ENCODE measurements at regions not wholly inside any gene's neighbourhood (a gene's known extent, or its start where the extent isn't known, plus 50 kb on each side); places are given as distances from the start of the nearest gene placed in this dataset.
A peak's percentile ranks its signal among the peaks of the same experiment; 100 is the strongest.

DNA sequence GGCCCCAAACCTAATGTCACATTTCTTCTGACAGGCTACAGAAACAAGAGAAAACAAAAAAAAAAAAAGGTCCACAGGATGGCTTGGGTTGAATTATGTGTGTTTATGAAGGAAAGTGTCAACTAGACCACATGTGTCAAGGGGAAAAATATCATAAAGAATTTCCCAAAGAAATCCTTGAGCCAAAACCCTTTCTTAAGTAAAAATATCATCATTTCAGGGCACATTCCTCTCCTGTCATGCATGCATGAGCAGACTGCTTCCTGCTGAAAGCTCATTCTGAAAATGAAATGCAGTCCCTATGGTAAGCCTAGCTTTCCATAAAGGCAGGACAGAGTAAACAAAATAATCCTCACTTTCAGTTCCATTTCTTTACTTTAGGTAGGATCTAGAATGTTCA is 85.7 kb upstream of the RBBP8 start:
- DNase-seq (ENCODE audit: low read depth in 1 of 2, low spot score in 1 of 2): peak in 1 of 2 donors; percentile 50
- TF ChIP-seq, protein P1, sequence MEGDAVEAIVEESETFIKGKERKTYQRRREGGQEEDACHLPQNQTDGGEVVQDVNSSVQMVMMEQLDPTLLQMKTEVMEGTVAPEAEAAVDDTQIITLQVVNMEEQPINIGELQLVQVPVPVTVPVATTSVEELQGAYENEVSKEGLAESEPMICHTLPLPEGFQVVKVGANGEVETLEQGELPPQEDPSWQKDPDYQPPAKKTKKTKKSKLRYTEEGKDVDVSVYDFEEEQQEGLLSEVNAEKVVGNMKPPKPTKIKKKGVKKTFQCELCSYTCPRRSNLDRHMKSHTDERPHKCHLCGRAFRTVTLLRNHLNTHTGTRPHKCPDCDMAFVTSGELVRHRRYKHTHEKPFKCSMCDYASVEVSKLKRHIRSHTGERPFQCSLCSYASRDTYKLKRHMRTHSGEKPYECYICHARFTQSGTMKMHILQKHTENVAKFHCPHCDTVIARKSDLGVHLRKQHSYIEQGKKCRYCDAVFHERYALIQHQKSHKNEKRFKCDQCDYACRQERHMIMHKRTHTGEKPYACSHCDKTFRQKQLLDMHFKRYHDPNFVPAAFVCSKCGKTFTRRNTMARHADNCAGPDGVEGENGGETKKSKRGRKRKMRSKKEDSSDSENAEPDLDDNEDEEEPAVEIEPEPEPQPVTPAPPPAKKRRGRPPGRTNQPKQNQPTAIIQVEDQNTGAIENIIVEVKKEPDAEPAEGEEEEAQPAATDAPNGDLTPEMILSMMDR (IDR thresholded peaks at IDR 0.05; ENCODE audit: low read depth, low read length): no peak
- H3K4me3 ChIP-seq: no peak overlapping the region
- no peaks in the 10 kb centered on the region for H3K36me3 ChIP-seq
- H3K4me1 ChIP-seq (ENCODE audit: low read depth): peaks cover 13% of the 10 kb centered on the region
- no peak overlapping the region for H3K27ac ChIP-seq
- H3K27me3 ChIP-seq: no peaks in the 10 kb centered on the region
- H3K9me3 ChIP-seq (ENCODE audit: low read depth): no peaks in the 10 kb centered on the region

DNA sequence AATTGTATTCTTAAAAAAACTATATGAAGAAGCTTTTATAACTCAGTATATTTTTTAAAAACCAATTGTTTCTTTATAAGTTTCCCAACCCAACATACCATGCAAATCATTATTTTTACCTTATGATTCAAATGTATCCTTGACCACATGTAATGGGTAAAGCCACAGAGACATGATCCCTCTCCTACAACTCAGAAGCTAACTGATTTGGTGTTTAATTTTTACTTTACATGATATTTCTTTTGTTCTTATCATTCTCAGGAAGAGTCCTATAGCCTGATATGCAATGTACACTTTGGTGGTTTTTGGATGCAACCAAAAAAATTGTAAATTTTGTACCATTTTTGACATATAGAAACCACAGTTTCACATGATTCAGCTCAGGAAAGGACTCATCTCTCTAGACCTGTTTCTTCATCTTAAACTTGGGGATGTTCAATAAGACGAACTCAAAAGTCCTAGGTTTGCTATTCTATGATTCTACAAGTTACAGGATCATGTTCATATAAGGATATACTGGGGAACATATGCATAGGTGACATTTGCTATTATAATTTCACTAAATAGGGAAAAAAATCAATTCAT is 85.2 kb upstream of the RBBP8 start:
- no peaks in the 10 kb centered on the region for H3K27me3 ChIP-seq
- H3K27ac ChIP-seq: no peak overlapping the region
- H3K9me3 ChIP-seq (ENCODE audit: low read depth): no peaks in the 10 kb centered on the region
- no peak overlapping the region for H3K4me3 ChIP-seq
- peaks cover 13% of the 10 kb centered on the region for H3K4me1 ChIP-seq (ENCODE audit: low read depth)
- no peak for DNase-seq (ENCODE audit: low read depth in 1 of 2, low spot score in 1 of 2)
- no peaks in the 10 kb centered on the region for H3K36me3 ChIP-seq
- TF ChIP-seq, protein P1 (IDR thresholded peaks at IDR 0.05; ENCODE audit: low read depth, low read length): no peak

DNA sequence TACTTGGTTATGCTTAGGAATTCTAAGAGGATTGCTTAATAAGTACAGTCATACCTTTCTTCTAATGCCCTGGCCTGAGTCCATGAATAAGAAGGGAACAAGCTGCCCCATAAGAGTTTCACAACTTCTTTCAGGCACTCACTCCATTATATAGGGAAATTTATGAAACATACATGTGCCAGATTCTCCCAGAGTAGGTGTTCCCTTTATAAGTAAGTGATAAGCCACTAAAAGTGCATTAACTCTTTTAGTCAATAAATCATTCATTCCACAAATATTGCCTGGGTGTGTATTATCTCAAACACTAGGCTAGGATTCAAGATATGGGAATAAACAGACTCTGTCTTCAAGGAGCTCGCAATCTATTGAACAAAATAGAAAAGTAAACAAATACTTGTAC is 84.5 kb upstream of the RBBP8 start:
- TF ChIP-seq, protein P1 (IDR thresholded peaks at IDR 0.05; ENCODE audit: low read depth, low read length): no peak
- H3K36me3 ChIP-seq: no peaks in the 10 kb centered on the region
- no peaks in the 10 kb centered on the region for H3K27me3 ChIP-seq
- H3K27ac ChIP-seq: no peak overlapping the region
- no peaks in the 10 kb centered on the region for H3K9me3 ChIP-seq (ENCODE audit: low read depth)
- no peak overlapping the region for H3K4me3 ChIP-seq
- DNase-seq (ENCODE audit: low read depth in 1 of 2, low spot score in 1 of 2): peak in 1 of 2 donors; percentile 89
- peaks cover 13% of the 10 kb centered on the region for H3K4me1 ChIP-seq (ENCODE audit: low read depth)

DNA sequence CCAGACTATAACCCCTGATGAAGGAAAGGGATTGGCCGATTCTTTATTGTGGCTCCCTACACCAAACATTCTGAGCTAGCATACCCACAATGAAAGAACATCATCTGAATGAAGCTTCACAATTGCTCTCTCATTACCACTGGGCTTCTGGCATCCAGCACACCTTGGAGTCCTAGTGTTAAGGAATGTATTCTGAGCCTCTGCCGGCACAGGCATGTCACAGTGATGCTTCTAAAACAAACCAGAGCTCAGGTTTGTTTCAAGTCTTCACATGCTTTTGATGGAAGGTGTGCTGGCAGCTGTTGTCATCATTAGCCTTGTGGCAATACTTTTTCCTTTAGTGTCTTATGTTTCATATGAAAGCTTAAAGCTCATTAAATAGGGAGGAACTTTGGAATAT is 76.3 kb upstream of the RBBP8 start:
- TF ChIP-seq, protein P1 (IDR thresholded peaks at IDR 0.05; ENCODE audit: low read depth, low read length): no peak
- H3K27ac ChIP-seq: no peak overlapping the region
- no peaks in the 10 kb centered on the region for H3K4me1 ChIP-seq (ENCODE audit: low read depth)
- DNase-seq (ENCODE audit: low read depth in 1 of 2, low spot score in 1 of 2): peak in 1 of 2 donors; percentile 17
- no peaks in the 10 kb centered on the region for H3K27me3 ChIP-seq
- H3K36me3 ChIP-seq: no peaks in the 10 kb centered on the region
- H3K9me3 ChIP-seq (ENCODE audit: low read depth): no peaks in the 10 kb centered on the region
- H3K4me3 ChIP-seq: no peak overlapping the region

DNA sequence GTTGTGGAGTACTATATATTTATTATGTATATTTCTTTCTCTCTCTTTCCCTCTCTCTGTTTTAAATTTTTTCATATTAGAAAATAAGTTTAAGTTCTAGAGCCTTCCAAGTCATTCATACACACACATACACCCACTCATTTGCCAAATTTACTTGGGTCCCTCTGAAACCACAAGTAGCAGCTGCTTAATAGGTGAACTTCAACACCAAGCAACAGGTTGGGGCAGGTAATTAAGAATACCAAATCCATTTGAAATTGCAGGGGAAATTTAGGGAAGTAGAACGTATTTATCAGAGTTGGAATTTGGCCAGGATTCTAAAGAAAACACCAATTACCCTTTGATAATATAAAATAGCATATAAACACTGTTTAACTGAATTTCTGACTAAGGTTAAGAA is 75.0 kb upstream of the RBBP8 start:
- Histone ChIP-seq H3K4me3 (no peak overlapping the region), H3K9me3 (ENCODE audit: low read depth) (no peaks in the 10 kb centered on the region), H3K27ac (no peak overlapping the region), H3K27me3 (no peaks in the 10 kb centered on the region), H3K4me1 (ENCODE audit: low read depth) (no peaks in the 10 kb centered on the region), H3K36me3 (no peaks in the 10 kb centered on the region)
- TF ChIP-seq, protein P1 (IDR thresholded peaks at IDR 0.05; ENCODE audit: low read depth, low read length): no peak
- no peak for DNase-seq (ENCODE audit: low read depth in 1 of 2, low spot score in 1 of 2)
